GM19324 (cell line): ENCODE measurements at regions not wholly inside any gene's neighbourhood (a gene's known extent, or its start where the extent isn't known, plus 50 kb on each side); places are given as distances from the start of the nearest gene placed in this dataset.
"Not testable (repeated sequence)": the region's sequence is repeated elsewhere in the genome, so short reads cannot be mapped to it uniquely, and the experiment has no call there.

Source experiments
- ATAC-seq: cut with Tn5 transposase; IDR thresholded peaks from one replicate; pipeline ENCODE4 v1.9.1; 2021; ENCODE audit warnings: mild to moderate bottlenecking, moderate library complexity; ENCODE audit not compliant: unreplicated experiment, low FRiP score

DNA sequence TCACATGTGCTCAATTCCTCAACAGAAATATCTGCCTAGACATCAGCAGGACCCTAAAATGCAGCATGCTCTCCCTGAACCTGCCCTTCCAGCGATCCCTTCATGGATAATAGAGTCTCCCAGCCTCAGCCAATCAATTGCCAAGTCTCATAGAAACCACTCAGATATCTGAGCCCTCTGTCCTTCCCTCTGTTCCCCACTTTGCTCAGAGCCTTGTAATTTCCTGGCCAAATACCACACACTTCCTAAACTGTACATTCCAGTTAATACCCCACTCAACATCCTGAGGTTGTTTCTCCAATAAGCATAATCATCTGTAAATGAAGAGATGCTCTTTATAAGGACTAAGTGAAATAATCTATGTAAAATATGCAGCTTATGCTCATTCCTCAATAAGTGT is 59.3 kb upstream of the PTGFRN start:
- ATAC-seq = no peak

DNA sequence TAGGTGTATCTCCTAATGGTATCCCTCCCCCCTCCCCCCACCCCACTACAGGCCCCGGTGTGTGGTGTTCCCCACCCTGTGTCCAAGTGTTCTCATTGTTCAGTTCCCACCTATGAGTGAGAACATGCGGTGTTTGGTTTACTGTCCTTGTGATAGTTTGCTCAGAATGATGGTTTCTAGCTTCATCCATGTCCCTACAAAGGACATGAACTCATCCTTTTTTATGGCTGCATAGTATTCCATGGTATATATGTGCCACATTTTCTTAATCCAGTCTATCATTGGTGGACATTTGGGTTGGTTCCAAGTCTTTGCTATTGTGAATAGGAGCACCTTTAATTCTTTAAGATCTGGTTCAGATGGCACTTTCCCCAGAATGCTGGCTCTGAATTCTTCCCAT is 58.5 kb upstream of the PTGFRN start:
- ATAC-seq = not testable (repeated sequence)

DNA sequence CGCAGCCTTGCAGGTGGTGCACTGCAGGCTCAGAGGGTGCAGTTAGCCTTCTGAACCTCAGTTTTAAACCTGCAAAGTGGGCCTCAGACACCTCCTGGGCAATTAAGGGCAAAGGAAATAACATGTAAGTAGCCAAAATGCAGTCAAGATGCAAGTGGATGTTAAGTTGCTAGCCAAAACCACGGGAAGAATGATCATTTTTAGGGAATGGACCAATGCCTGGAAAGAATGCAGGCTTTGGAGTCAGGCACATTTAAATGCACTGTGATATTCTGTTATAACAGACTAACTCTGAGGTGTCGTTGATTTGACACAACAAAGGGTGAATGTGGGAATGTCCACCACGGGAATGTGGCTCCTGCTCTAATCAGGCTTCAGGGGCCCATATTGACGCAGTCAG is 57.9 kb upstream of the PTGFRN start:
- ATAC-seq = no peak

DNA sequence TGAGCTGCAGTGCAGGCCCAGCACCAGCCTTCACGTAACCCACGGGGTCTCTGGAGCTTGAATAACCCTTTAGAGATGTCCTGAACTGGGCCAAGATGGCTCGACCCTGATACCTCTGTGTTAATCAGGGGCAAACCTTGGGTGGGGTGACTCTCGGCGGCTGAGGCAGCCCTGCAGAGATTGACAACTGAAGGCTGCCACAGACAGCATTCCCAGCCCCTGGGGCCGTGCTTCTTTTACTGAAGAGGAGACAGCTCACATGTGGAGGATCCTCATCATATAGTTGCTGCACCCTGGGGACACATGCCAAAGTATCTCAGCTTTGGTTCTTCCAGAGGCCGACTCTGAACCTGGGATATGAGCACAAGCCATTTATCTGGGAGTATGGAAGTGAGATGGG is 57.3 kb upstream of the PTGFRN start:
- ATAC-seq = no peak

DNA sequence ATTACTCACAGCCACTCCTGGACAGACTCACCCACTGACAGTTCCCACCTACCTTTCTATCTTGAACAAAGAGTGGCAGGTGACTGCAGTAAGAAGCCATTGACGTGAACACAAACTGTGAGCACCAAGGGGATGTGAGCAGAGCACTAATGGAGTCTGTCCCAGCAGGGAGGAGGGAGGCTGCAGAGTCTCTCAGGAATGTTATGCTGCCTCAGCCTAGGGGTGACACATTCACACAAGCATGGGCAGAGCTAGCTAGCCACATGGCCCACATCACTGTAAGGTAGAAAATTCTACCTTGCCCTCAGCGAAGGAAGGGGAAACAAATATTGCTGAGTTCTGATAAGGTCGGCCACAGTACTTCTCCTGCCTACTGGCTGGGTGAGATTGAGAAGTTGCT is 56.8 kb upstream of the PTGFRN start:
- no peak for ATAC-seq

DNA sequence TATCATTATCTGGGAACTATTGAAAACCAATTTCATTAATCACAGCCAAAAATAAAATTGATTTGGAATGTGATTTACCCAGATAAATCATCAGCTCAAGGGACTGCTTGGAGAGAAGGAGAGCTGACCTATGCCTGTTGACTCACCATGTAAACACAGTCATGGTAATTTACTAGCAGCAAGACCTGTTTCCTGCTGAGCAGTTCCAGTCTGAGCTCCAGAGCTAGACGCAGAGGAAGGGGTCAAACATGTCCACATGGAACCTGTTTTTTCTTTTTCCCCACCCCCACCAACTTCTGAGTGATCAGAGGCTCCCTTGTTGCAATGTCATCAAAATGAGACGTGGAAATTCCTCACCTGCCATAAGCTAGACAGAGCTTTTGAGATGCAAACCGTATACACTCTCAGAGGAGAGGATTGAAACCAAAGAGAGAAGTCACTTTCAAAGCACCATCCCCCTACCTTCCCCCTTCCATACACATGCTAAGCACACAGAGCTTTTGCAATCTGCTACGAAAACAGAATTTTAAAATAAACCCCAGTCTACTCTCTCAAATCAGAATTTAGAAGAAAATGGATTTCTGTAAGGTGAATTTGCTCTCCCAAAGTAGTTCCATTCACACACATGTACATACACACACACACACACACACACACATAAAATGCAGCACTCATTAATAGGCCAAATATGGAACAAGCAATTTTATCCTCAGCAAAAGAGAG is 55.9 kb upstream of the PTGFRN start:
- ATAC-seq = no peak

DNA sequence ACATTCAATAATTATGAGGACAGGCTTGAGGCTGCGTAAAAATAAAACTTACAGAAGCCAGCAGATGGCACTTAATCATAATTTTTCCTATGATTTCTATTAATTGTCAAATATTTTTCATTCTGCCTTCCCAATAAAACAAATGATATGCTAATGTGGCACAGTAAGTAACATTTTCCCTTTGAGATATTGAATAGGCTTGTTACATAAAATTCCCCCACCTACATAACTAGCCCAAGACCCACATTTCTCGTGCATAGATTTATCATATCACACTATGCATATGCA is 55.4 kb upstream of the PTGFRN start:
- no peak for ATAC-seq

DNA sequence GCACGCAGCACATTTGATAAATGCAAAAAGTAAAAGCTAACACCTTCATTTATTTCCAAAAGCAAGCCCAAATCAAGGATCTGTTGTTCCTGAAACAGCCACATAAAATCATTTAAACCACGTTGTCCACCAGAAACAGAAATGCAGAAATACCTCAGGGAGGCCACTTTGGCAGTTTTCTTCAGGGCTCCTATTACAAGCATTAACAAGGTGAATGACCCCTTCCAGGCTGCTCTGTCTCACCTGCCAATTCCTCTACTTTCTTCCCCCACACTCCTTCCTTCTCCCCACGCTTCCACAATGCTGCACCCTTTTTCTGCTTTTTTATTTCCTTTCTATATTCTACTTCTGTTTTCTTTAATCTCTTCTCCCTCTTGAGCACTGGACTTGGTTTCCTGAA is 55.0 kb upstream of the PTGFRN start:
- no peak for ATAC-seq

DNA sequence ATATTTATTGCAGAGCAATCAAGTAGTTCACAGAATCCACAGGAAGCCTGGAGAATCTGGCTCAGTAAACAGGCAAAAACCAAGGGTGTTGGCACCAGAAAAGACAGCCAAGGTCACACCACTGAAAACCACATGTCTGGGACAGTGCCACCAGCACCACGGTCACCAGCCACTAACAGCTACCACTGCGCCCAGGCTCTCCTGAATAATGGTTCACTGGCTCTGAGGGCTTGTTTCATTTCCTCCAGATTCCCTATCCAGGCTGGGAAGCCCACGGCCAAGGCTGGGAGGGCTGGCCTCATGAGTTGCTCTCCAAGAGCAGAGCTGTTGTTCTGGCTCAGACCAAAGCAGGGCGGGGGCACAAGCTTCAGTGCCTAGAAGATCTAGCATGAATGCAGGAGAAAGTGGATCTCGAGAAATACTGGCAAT is 54.5 kb upstream of the PTGFRN start:
- no peak for ATAC-seq

DNA sequence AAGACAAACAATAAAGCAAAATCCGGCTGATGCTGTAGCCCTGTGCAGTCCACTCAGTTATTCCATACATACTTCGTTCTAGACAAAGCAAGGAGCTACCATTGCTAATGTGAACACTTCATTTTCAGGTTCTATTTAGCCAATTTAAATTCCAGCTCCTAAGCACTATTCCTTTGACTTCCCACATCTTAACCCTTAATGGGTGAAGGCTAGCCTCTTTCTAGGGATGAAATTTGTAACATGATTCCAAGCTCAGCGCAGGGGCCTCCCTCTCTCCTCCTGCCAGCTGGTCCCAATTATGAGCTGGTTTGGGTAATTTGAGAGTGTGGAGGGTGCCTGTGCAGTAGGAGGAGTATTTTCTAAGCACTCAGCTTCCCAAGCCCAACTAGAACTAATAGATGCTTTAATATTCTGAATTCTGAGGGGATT is 53.9 kb upstream of the PTGFRN start:
- ATAC-seq = no peak

DNA sequence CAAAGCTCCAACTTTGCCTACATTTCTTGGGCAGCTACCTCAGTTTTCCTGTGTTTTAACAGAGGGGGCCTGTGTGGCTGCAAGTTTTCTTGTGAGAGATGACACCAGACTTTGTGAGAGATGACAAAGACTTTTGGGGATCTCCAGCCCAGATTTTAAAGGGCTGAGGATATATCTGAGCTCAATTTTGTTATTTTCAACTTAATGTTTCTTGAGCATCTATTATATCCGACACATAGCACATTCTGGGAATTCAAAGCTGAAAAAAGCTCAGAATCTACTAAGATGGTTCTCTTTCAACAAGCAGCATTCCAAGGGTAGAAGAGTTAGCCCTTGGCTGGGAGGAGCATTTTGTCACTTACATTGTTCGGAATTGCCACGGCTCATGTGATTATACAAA is 53.4 kb upstream of the PTGFRN start:
- ATAC-seq = no peak

DNA sequence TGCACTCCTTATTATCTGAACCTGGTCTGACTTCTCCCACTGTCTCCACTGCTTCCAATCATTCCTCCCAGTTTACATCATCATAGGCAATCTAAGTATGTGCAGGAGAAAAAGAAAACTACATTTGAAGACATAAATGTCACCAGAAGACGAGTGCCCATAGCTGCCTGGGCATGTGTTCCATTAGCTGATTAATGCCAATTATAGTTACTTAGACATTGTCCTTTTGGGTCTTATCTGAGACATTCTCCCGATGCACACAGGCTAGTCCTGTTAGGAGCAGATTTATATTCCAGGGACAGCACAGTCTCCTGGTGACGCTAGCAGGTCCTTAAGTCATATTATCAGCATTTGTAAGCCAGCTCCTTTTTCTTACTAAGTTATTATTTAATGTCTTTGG is 52.6 kb upstream of the PTGFRN start:
- ATAC-seq = no peak
